NCI-H2029 (cell line): ENCODE measurements at regions not wholly inside any gene's neighbourhood (a gene's known extent, or its start where the extent isn't known, plus 50 kb on each side); places are given as distances from the start of the nearest gene placed in this dataset.

Experiments used
- DNase-seq: peaks from one replicate; lab custom pipeline; 2025; lab: John Stamatoyannopoulos, UW

- no peak for DNase-seq
Measured at GRCh38 chr4:27846951-27847350, 986.3 kb downstream of the STIM2 start.

DNA sequence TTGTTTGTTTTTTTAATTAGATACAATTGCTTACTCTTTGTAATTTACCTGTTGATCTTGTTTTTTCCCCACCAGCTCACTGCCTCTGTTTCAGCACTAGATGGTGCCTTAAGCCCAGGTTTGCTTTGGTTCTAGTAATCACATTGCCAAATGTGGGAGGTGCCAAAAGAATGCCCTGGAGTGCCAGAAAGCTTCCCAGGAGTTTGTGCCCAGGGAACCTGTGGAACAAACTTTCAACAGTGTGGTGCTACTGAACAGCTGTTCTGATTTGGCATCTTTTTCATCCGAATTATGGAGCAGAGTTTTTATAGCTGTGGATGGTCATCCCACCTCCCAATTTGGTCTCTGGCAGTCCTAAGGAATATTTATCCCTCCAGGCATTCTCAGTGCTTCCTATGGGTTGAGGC is 1000.7 kb downstream of the STIM2 start:
- no peak for DNase-seq

DNA sequence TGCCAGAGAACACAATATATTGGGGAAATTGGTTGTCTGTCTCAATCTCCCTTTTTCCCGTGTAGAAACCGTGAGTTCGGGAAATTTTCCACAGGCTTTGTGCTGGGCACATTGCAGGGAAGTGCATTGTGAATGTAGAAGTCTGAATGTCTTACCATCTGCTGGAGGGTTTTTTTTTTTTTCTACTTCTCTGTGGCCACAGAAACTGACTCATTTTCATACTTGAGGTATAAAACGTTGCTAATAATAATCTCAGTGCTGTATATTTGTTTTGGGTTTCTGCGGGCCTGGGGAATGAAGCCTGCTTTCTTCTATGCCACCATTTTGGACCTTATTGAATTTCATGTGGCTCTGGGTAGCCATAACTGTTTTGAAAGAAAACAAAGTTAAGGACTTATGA is 1001.2 kb downstream of the STIM2 start:
- no peak for DNase-seq

- DNase-seq: no peak
Measured at GRCh38 chr4:27873596-27873995, 1013.0 kb downstream of the STIM2 start.

- no peak for DNase-seq
Measured at GRCh38 chr4:27881705-27882104, 1021.1 kb downstream of the STIM2 start.

- no peak for DNase-seq
Measured at GRCh38 chr4:27886120-27886519, 1025.5 kb downstream of the STIM2 start.

GRCh38 chr4:27887646-27888045 is 1027.0 kb downstream of the STIM2 start:
- no peak for DNase-seq

GRCh38 chr4:27888505-27888904 is 1027.9 kb downstream of the STIM2 start:
- no peak for DNase-seq

- no peak for DNase-seq
Measured at GRCh38 chr4:27894951-27895350, 1034.3 kb downstream of the STIM2 start.

- DNase-seq: no peak
Measured at GRCh38 chr4:27908356-27908755, 1047.7 kb downstream of the STIM2 start.

GRCh38 chr4:27910227-27910626 is 1049.6 kb downstream of the STIM2 start:
- no peak for DNase-seq

DNA sequence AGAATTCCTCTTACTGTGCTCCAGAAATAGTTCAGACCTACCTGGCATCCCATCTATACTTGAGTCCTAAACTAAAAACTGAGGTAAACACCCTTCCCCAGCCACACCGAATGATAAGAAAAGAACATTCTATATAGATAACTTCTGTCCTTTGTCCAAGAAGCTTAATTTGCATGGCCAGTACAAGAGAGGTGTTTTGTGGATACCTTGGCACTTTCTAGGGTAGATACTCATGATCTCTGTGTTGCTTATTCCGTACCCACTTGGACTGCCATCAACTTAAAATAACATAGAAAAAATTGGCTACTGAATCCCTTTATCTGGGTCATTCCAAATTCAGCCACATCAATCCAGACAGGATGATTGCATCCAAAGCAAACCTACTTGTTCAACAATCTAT is 1050.4 kb downstream of the STIM2 start:
- DNase-seq: no peak

DNA sequence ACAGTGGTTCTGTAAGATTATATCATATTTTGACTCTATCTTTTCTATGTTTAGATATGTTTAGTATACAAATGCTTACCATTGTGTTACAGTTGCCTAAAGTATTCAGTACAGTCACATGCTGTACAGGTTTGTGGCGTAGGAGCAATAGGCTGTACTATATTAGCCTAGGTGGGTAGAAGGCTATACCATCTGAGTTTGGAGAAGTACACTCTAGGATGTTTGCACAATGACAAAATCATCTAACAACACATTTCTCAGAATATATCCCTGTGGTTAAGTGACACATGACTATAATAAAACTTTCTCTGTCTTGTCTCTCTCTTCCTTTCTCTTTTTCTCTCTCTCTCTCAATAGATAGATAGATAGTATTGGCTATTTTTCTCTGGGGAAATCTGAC is 1053.1 kb downstream of the STIM2 start:
- DNase-seq: no peak

DNA sequence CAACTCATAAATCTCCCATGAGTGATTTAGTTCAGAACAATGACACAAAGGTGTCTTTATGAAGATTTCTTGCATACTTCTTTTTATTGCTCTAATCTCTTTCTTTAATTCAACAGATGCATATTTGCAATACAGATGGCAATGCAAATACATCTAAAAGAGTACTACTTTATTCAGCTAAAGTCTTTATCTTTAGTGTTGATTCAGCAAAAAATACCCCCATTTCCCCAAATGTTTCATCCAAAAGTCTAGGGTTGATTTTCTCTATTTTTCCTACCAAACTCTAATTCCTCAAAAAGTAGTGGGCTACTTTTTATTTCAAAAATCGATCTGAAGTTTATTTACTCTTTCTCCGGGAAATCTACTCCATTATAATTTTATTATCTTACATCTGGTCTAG is 1055.2 kb downstream of the STIM2 start:
- no peak for DNase-seq

DNA sequence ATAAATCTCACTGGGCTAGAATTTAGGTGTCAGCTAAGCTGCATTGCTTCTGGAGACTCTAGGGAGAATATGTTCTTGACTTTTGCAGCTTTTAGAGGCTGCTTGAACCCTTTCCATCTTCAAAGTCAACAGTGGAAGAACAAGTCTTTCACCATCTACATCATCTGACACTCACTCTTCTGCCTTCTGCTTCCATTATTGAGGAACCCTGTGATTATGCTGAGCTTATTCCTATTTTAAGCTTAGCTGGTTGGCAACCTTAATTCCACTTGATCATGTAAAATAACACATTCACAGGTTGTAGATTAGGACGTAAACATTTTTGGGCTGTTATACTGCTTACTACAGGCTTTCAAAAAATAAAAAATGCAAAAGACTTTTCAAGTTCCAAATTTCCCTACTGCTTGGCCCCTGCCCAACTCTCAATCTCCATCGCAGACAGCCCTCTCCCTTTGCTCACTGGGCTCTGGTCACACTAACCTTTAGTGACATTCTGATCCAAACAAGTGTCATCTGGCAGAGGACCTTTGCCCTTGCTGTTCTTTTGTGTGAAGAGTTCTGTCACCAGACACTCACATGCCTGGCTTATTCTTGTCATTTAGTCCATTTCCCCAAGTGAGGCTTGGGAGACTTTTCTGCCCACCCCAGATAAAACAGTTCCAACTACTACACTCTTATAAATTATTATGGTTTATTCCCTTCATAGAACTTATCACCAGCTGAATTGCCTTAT is 1056.0 kb downstream of the STIM2 start:
- no peak for DNase-seq

DNA sequence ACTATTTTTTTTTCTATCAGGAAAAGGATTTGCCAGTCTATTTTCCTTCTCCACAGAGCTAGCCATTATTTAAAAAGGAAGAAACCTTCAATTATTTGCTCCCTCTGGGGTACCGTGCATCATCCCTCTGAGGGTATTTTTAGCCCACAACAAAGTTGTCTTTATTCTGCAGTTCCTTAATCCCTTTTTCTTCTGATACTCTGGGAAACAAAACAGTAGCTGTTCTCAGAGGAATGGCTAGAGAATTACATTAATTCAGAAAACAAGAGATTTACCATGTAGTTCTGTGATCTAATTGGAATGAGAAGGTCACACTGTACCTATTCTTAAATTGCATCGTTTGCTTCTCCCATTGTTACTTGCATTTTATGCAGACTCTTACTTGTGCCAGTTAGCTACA is 1056.7 kb downstream of the STIM2 start:
- DNase-seq: no peak

DNA sequence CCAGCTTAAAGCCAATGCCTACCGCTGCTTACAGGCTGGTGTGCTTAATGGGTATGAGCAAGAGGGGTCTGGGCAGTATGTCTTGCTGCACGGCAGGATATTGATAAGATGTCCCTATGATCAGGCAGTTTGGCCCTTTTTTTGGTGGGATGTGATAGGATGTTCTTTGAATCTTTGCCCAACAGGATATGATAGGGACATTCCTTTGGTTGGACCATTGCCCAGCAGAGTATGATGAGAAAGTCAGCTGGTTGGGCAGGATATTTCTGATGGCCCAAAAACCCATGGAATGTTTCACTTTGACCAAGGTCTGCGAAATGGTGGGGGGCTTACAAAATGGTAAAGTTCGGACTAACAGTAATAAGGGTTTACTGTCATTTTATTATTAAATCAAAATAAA is 1060.6 kb downstream of the STIM2 start:
- DNase-seq: no peak

- DNase-seq: no peak
Measured at GRCh38 chr4:27928761-27929540, 1068.3 kb downstream of the STIM2 start.

DNA sequence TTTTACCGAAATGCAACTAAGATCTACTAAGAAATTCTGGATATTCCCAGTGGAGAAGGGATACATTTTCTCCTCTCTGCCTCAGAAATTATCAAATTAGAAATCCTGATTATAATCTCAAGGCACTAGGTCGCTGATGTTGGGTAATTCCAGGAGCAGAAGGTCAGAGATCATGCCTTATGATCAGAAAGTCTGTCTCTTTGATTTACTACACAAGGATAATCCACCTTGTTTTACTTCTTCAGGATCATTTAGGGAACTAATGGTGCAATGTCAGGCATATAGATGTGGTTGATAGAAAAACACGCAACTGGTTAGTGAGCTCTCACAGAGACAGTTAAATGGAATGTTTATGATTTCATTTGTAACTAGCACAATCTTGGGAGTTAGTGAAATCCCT is 1069.7 kb downstream of the STIM2 start:
- no peak for DNase-seq

- DNase-seq: no peak
Measured at GRCh38 chr4:27930976-27931375, 1070.3 kb downstream of the STIM2 start.

- no peak for DNase-seq
Measured at GRCh38 chr4:27931584-27931983, 1070.9 kb downstream of the STIM2 start.

GRCh38 chr4:27934871-27935270 is 1074.2 kb downstream of the STIM2 start:
- no peak for DNase-seq

GRCh38 chr4:27946799-27947198 is 1086.2 kb downstream of the STIM2 start:
- DNase-seq: no peak

GRCh38 chr4:27947302-27947701 is 1086.7 kb downstream of the STIM2 start:
- DNase-seq: no peak
